NK-92 (cell line): ENCODE measurements at regions not wholly inside any gene's neighbourhood (a gene's known extent, or its start where the extent isn't known, plus 50 kb on each side); places are given as distances from the start of the nearest gene placed in this dataset.

Experiments
- DNase-seq: peaks from one replicate; lab custom pipeline; 2025; ENCODE audit not compliant: unreplicated experiment; lab: John Stamatoyannopoulos, UW

DNA sequence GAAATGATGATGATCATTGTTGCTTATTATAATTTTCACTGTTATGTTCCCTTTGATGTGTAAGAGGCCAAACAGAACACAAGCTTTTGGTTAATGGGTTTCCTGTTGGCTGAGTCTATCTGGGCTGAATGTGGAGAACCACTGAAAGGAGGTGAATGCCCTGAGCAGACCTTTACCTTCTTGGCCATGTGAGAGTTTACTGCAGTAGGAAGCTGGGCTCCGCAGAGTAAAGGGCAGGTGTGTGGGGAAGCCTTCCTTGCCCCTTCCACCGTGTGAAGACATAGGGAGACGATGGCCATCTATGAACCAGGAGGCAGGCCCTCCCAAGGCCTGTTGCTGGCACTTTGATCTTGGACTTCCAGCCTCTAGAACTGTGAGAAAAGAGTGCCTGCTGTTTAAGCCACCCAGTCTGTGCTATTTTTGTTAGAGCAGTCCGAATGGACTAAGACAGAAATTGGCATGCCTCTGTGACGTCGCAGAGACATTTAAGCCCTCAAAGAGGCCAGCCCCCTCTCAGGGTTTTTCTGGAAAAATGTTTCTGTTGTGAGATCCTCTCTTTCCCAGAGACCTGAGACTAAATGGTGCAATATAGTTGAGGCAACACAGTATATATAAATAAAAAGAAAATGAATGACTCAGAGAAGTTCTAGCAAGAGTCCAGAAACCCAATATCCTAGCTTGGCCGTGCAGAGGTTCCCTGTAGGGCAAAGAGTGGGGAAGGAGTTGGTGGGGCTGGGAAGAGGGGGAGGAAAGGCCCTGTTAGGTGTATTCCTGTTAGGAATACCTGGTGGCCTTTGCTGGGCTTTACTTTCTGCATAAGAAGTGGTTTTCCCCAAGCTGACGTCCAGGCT lies 121.9 kb upstream of the LGALSL start:
- DNase-seq = no peak

GRCh38 chr2:64336171-64336570 lies 117.8 kb upstream of the LGALSL start:
- no peak for DNase-seq

GRCh38 chr2:64337314-64337713 lies 116.6 kb upstream of the LGALSL start:
- DNase-seq = no peak

GRCh38 chr2:64338108-64338507 lies 115.9 kb upstream of the LGALSL start:
- no peak for DNase-seq

DNA sequence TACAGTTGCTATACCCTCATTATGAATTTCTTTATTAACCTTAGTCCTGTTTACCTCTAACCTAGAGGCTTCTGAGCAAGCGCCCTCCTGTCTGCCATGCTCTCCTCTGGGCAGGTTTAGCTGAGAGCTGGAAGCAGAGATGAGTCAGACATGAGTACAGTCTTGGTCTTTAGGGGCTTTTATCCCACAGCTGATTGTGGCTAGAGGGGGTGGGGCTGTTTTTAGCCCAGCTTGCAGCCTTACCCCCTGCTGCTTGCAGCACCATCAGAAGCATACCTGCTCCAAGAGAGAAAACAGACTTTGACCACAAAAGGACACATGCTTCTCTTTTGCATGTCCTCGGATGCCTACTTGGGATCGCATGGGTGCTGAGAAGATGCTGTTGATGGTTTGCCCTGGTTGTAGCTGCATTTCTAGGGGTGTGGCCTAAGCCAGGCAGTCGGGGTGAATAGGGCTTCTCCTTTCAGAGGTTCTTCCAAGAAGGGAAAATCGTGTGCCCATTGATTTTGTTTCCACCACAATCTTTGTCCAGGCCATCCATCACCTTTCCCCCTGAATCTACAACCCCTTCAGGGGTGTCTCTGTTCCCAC lies 115.0 kb upstream of the LGALSL start:
- no peak for DNase-seq

GRCh38 chr2:64341461-64341860 lies 112.5 kb upstream of the LGALSL start:
- DNase-seq = no peak

GRCh38 chr2:64342195-64343099 lies 111.5 kb upstream of the LGALSL start:
- DNase-seq = no peak

DNA sequence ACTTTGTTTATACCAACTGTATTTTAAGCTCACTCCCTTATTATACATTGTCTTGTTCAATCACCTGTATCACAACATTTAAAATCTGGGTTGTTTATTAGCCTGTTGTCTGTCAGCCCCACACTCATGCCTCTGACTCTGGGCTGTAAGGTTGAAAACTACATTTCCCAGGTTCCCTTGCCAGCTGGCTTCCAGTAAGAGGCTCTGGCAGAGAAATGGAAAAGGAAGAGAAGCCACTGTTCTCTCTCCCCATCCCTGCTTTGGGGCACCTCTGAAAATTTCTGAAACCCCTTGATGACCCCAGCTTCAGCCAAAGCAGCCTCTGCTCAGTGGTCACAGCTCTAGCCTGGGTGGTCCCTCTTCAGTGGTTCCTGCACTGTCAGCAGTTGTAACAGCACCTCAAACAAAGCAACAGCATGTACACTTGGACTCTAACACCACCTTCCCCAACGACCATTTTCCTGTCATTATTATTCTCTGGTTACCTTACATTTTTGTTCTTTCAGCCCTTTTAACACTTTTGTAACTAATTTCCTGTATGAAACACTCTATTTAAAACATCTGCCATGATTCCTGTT lies 108.9 kb upstream of the LGALSL start:
- DNase-seq = no peak

- DNase-seq = no peak
Observed at GRCh38 chr2:64345998-64346397, 108.0 kb upstream of the LGALSL start.

GRCh38 chr2:64348386-64349130 lies 105.4 kb upstream of the LGALSL start:
- DNase-seq = no peak

DNA sequence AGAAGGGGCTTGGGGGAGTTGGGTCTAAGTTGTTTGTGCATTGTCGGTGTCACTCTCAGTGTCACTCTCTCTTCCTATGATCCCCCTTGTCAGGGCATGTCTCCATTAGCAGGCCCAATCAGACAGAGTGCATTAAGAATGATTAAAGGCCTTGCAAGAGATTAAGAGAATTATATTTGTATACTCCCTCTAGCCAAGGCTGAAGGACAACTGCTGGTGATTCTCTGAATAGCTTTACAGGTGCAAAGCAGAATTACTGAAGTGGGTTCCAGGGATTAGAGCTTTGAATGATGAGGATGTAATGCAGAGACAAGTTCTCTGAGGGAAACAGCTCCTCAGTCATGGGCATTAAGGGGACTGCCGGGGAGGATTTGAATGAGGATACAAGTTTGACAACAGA lies 104.8 kb upstream of the LGALSL start:
- no peak for DNase-seq

GRCh38 chr2:64350996-64351395 lies 103.0 kb upstream of the LGALSL start:
- DNase-seq = no peak

DNA sequence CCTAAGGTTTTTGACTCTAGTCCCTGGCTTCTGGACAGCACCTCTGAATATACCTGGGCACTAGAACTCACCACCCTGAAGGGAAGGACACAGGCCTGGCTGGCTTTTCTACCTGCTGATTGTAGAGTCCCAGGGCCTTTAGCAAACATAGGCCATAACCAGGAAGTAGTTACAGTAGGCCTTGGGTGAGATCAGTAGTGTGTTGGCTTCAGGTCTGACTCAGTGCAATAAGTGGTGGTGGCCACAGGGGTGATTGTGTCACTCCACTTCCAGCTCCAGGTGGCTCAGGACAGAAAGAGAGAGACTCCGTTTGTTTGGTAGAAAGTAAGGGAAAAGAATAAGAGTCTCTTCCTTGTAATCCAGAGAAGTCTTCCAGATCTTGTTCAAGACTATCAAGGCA lies 101.7 kb upstream of the LGALSL start:
- no peak for DNase-seq

DNA sequence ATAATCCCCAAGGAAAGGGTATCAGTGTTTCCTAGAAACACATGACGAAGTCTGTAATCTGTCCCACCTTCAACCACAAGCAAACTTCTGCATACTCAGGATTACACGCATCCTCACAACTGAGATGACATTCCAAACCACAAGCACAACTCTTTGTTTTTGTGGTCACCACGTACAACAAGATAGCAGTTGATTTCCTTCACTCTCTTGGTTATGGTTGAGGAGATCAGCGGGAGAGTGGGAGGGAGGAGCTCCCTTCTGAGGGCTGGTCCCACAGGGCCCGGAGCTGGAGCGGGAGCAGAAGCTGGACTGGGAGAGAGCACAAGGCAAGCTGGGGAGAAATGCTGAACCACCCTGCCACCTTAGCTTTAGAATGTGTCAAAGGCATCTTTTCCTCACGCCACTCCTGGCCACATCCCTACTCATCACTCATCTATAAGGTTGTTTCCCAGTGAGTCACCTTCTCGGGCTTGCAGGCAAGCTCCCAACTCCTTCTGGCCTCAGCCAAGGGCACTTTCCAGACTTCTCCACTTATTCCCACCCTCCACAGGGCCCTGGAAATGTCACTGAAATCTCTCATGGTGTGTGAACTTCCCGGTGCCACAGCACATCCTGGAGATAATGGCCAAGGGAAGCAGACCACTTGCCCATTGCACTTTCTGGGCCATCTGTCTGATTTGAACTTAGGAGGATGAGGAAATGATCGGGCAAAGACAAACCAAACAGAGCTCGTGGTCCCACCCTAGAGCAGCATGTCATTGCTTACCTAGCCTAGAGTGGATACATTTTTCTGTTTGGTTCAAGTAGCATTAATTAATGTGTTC lies 98.9 kb upstream of the LGALSL start:
- no peak for DNase-seq

GRCh38 chr2:64356906-64357305 lies 97.1 kb upstream of the LGALSL start:
- DNase-seq = no peak

- DNase-seq = no peak
Observed at GRCh38 chr2:64359171-64359891, 94.6 kb upstream of the LGALSL start.

- no peak for DNase-seq
Observed at GRCh38 chr2:64359892-64360657, 93.9 kb upstream of the LGALSL start.

DNA sequence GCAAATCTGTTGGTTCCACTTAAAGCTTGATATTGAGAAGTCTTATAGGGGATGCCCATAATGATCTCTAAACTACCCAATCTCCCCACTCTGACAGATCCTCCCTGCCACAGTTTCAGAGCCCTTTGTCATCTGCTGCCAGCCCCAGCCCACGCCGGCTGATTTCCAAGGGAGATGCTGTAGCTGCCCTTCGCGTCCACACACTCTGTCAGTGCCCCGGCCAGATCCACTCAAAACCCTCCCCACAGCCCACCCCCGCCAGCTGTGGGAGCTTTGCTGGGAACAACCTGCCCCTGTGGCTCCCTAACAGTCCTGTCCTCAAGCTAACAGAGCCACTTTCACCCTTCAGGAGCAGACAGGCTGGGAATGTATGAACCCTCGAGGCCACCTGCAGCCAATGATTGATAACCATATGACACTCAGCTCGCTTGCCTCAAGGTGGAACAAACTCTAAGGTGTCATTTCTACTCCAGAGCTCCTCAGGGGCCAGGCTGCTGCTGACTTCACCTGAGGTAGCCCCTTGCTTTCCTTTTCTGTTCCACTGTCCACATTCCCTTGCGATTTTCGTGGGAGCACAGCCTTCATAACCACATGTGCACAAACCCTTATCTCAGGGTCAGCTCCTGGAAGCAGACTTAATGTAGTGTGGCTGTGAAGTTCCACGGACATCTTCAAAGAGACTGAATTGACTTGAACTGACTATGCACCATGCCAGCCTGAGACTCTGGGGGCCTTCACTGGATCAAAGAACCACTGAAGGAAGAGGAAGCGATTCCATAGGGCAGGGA lies 92.6 kb upstream of the LGALSL start:
- DNase-seq = no peak
